AG09309 (cell line): ENCODE measurements at regions not wholly inside any gene's neighbourhood (a gene's known extent, or its start where the extent isn't known, plus 50 kb on each side); places are given as distances from the start of the nearest gene placed in this dataset.
"Not testable (repeated sequence)": the region's sequence is repeated elsewhere in the genome, so short reads cannot be mapped to it uniquely, and the experiment has no call there.

Experiments used
- DNase-seq: peaks from one replicate; pipeline ENCODE4 v3.0.0-alpha.2; 2010; ENCODE audit warnings: low read depth
- H3K4me3 ChIP-seq: 2 replicates; pipeline ENCODE4 v1.5.1; 2011; ENCODE audit warnings: mild to moderate bottlenecking, low read depth, low read length, moderate library complexity; ENCODE audit not compliant: control insufficient read depth
- CTCF ChIP-seq: IDR thresholded peaks from 2 replicates; pipeline ENCODE4 v1.5.1; 2011; ENCODE audit warnings: mild to moderate bottlenecking, low read depth, low read length, inconsistent platforms; ENCODE audit not compliant: insufficient read depth, control insufficient read depth; ENCODE audit errors: missing control alignments

- TF ChIP-seq CTCF: no peak
- no peak overlapping the region for H3K4me3 ChIP-seq
- DNase-seq: no peak
These were observed 594.3 kb downstream of the STK39 start for GRCh38 chr2:167653131-167653530.

DNA sequence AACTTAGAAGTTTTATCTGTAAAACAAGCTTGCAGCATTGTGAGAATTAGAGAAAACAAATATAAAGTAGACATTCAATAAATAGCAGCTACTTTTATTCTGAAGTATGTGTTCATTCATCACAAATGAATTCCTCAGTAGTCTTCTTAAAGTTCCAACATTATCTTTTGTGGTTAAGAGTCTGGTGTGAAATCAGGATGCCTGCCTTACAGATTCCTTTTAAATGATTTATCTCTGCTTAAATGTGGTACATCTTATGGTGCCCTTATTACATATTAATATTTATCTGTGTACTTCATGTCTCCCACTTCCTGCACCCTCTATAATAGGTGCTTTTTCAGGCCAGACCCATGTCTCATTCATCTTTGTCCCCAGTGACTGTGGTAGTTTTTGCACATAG lies 595.0 kb downstream of the STK39 start:
- TF ChIP-seq CTCF: no peak

GRCh38 chr2:167651406-167652151 lies 595.8 kb downstream of the STK39 start:
- TF ChIP-seq CTCF: no peak
- no peak overlapping the region for H3K4me3 ChIP-seq
- DNase-seq: no peak

More for the DNA sequence above, 595.0 kb downstream of the STK39 start:
- no peak for DNase-seq
- no peak overlapping the region for H3K4me3 ChIP-seq

- DNase-seq: no peak
- H3K4me3 ChIP-seq: no peak overlapping the region
- TF ChIP-seq CTCF: no peak
These were observed 600.8 kb downstream of the STK39 start for GRCh38 chr2:167646557-167646956.

- no peak for TF ChIP-seq CTCF
- no peak for DNase-seq
- no peak overlapping the region for H3K4me3 ChIP-seq
These were observed 607.3 kb downstream of the STK39 start for GRCh38 chr2:167640096-167640495.

DNA sequence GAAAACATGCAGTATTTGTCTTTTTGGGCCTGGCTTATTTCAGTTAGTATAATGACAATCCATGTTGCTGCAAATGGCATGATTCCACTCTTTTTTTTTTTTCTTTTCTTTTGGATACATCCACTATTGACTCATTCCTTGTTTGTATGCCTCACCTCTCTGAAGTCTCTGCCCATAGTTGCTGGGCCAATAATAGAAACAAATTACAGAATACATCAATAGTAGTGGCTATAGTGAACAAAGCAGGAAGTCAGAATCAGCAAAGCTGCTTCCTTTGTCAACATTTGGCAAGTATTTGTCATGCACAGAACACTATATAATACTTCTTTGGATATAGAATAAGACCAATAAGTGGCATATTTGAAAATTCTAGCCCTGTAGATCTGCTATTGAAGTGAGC lies 609.7 kb downstream of the STK39 start:
- H3K4me3 ChIP-seq: no peak overlapping the region
- TF ChIP-seq CTCF: no peak
- no peak for DNase-seq

DNA sequence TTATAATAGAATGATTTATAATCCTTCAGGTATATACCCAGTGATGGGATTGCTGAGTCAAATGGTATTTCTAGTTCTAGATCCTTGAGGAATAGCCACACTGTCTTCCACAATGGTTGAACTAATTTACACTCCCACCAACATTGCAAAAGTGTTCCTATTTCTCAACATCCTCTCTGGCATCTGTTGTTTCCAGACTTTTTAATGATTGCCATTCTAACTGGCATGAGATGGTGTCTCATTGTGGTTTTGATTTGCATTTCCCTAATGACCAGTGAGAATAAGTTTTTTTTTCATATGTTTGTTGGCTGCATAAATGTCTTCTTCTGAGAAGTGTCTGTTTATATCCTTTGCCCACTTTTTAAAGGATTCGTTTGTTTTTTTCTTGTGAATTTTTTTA lies 615.1 kb downstream of the STK39 start:
- DNase-seq, H3K4me3 ChIP-seq: not testable (repeated sequence)
